ENCODE measurements at regions not wholly inside any gene's neighbourhood (a gene's known extent, or its start where the extent isn't known, plus 50 kb on each side); places are given as distances from the start of the nearest gene placed in this dataset.

GRCh38 chr16:54340531-54340930 lies 53.9 kb upstream of the IRX3 start:
- Histone ChIP-seq H3K27ac (no peak overlapping the region), H3K27me3 (replicated peaks; ENCODE audit: insufficient read depth) (no peaks in the 10 kb centered on the region), H3K36me3 (no peaks in the 10 kb centered on the region), H3K9me3 (no peaks in the 10 kb centered on the region), H3K4me3 (no peak overlapping the region), H3K4me1 (ENCODE audit: control insufficient read depth in 1 of 2, low read depth in 2 of 2) (no peaks in the 10 kb centered on the region)
- ATAC-seq (ENCODE audit: insufficient number of reproducible peaks, low FRiP score, low read depth): no peak
- DNase-seq (ENCODE audit: low spot score): no peak
- no peak for TF ChIP-seq CTCF (IDR thresholded peaks at IDR 0.05)

GRCh38 chr16:54336631-54337204 lies 50.1 kb upstream of the IRX3 start:
- Histone ChIP-seq H3K9me3 (no peaks in the 10 kb centered on the region), H3K27ac (no peak overlapping the region), H3K36me3 (no peaks in the 10 kb centered on the region), H3K4me1 (ENCODE audit: control insufficient read depth in 1 of 2, low read depth in 2 of 2) (no peaks in the 10 kb centered on the region), H3K27me3 (replicated peaks; ENCODE audit: insufficient read depth) (no peaks in the 10 kb centered on the region), H3K4me3 (no peak overlapping the region)
- no peak for TF ChIP-seq CTCF (IDR thresholded peaks at IDR 0.05)
- DNase-seq (ENCODE audit: low spot score) (no peak), ATAC-seq (ENCODE audit: insufficient number of reproducible peaks, low FRiP score, low read depth) (no peak)

All from thoracic aorta (tissue), 2 donors.